ENCODE measurements at regions not wholly inside any gene's neighbourhood (a gene's known extent, or its start where the extent isn't known, plus 50 kb on each side); places are given as distances from the start of the nearest gene placed in this dataset.

GRCh38 chr12:90167518-90168208 is 459.0 kb upstream of the ATP2B1 start:
- FAIRE-seq (no peak), DNase-seq (ENCODE audit: insufficient read length, low spot score) (no peak)
- TF ChIP-seq CTCF (IDR thresholded peaks at IDR 0.05; ENCODE audit: insufficient read depth, missing control alignments) = no peak

- no peak for TF ChIP-seq CTCF (IDR thresholded peaks at IDR 0.05; ENCODE audit: insufficient read depth, missing control alignments)
- DNase-seq (ENCODE audit: insufficient read length, low spot score) (no peak), FAIRE-seq (no peak)
Measured at GRCh38 chr12:90166671-90167070, 458.0 kb upstream of the ATP2B1 start.

- FAIRE-seq (no peak), DNase-seq (ENCODE audit: insufficient read length, low spot score) (no peak)
- TF ChIP-seq CTCF (IDR thresholded peaks at IDR 0.05; ENCODE audit: insufficient read depth, missing control alignments) = no peak
Measured at GRCh38 chr12:90166012-90166411, 457.4 kb upstream of the ATP2B1 start.

- TF ChIP-seq CTCF (IDR thresholded peaks at IDR 0.05; ENCODE audit: insufficient read depth, missing control alignments) = no peak
- FAIRE-seq = no peak
- no peak for DNase-seq (ENCODE audit: insufficient read length, low spot score)
Measured at GRCh38 chr12:90163975-90164374, 455.3 kb upstream of the ATP2B1 start.

GRCh38 chr12:90153827-90154226 is 445.2 kb upstream of the ATP2B1 start:
- DNase-seq (ENCODE audit: insufficient read length, low spot score) (no peak), FAIRE-seq (no peak)
- no peak for TF ChIP-seq CTCF (IDR thresholded peaks at IDR 0.05; ENCODE audit: insufficient read depth, missing control alignments)

GRCh38 chr12:90152897-90153624 is 444.4 kb upstream of the ATP2B1 start:
- FAIRE-seq (no peak), DNase-seq (ENCODE audit: insufficient read length, low spot score) (no peak)
- TF ChIP-seq CTCF (IDR thresholded peaks at IDR 0.05; ENCODE audit: insufficient read depth, missing control alignments) = no peak

- DNase-seq (ENCODE audit: insufficient read length, low spot score) = no peak
- TF ChIP-seq CTCF (IDR thresholded peaks at IDR 0.05; ENCODE audit: insufficient read depth, missing control alignments) = no peak
- FAIRE-seq = no peak
Measured at GRCh38 chr12:90151491-90152015, 442.9 kb upstream of the ATP2B1 start.

Data from D721Med (cell line).